Mesenteric fat pad (tissue), 1 donor: ENCODE measurements at regions not wholly inside any gene's neighbourhood (a gene's known extent, or its start where the extent isn't known, plus 50 kb on each side); places are given as distances from the start of the nearest gene placed in this dataset.
"Not testable (repeated sequence)": the region's sequence is repeated elsewhere in the genome, so short reads cannot be mapped to it uniquely, and the experiment has no call there.

Experiments
- DNase-seq: peaks from one replicate; pipeline ENCODE4 v3.0.0-alpha.2; 2020; ENCODE audit warnings: low spot score
- donor health status: DM: yes; HTN: yes; CAD: no.

GRCh38 chr15:98266295-98266694, 305.8 kb downstream of the ARRDC4 start:
- DNase-seq, result no peak

GRCh38 chr15:98268163-98268562, 307.7 kb downstream of the ARRDC4 start:
- no peak for DNase-seq

- no peak for DNase-seq
These were observed 312.1 kb downstream of the ARRDC4 start for GRCh38 chr15:98272625-98273024.

GRCh38 chr15:98276018-98276417, 315.5 kb downstream of the ARRDC4 start:
- DNase-seq, result no peak

- no peak for DNase-seq
These were observed 317.1 kb downstream of the ARRDC4 start for GRCh38 chr15:98277602-98278001.

- DNase-seq, result no peak
These were observed 319.9 kb downstream of the ARRDC4 start for GRCh38 chr15:98280284-98280975.

- no peak for DNase-seq
These were observed 320.6 kb downstream of the ARRDC4 start for GRCh38 chr15:98281130-98281529.

GRCh38 chr15:98282656-98283332, 322.3 kb downstream of the ARRDC4 start:
- DNase-seq, result no peak

- DNase-seq, result no peak
These were observed 325.7 kb downstream of the ARRDC4 start for GRCh38 chr15:98286200-98286599.

- no peak for DNase-seq
These were observed 326.3 kb downstream of the ARRDC4 start for GRCh38 chr15:98286831-98287230.

GRCh38 chr15:98288091-98288590, 327.6 kb downstream of the ARRDC4 start:
- no peak for DNase-seq

- no peak for DNase-seq
These were observed 329.2 kb downstream of the ARRDC4 start for GRCh38 chr15:98289747-98290146.

- DNase-seq, result no peak
These were observed 332.1 kb downstream of the ARRDC4 start for GRCh38 chr15:98292442-98293240.

- DNase-seq, result no peak
These were observed 333.6 kb downstream of the ARRDC4 start for GRCh38 chr15:98294126-98294525.

- DNase-seq, result not testable (repeated sequence)
These were observed 334.7 kb downstream of the ARRDC4 start for GRCh38 chr15:98295101-98295759.

- DNase-seq, result no peak
These were observed 336.1 kb downstream of the ARRDC4 start for GRCh38 chr15:98296653-98297052.

- DNase-seq, result no peak
These were observed 343.9 kb downstream of the ARRDC4 start for GRCh38 chr15:98304371-98304770.

GRCh38 chr15:98308117-98308516, 340.2 kb upstream of the IGF1R start:
- no peak for DNase-seq

GRCh38 chr15:98311566-98312188, 336.7 kb upstream of the IGF1R start:
- DNase-seq, result no peak

GRCh38 chr15:98312913-98313312, 335.4 kb upstream of the IGF1R start:
- DNase-seq, result no peak

GRCh38 chr15:98315971-98316370, 332.4 kb upstream of the IGF1R start:
- DNase-seq, result no peak
